ENCODE measurements at regions not wholly inside any gene's neighbourhood (a gene's known extent, or its start where the extent isn't known, plus 50 kb on each side); places are given as distances from the start of the nearest gene placed in this dataset.
"Not testable (repeated sequence)": the region's sequence is repeated elsewhere in the genome, so short reads cannot be mapped to it uniquely, and the experiment has no call there.

DNA sequence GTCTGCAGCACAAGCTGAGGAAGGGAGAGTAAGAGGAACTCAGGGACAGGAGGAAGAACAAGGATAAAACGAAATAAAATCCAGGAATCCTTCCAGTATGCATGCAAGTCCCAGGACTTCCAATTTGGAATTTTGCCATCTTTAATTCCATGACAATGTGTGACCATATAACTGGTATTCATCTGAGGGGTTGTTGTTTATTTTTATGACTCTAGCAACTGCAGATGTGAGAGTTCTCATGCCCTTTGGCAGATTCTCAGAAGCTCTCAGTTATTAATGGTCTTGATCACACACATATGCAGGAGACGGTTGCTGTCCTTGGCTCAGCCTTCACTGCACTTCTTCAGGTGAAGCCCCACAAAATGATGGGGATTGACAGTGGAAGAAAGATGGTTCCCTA lies 148.2 kb downstream of the SMIM20 start:
- no peaks in the 10 kb centered on the region for H3K9me3 ChIP-seq
- H3K4me3 ChIP-seq: no peak overlapping the region
- no peaks in the 10 kb centered on the region for H3K27me3 ChIP-seq
- no peak for ATAC-seq (ENCODE audit: low FRiP score in 2 of 2)
- WGBS, 2 donors: 49 to 58% methylated on average over 2 of the region's 2 CpGs
- no peak for TF ChIP-seq POLR2AphosphoS5 (IDR thresholded peaks at IDR 0.05)
- TF ChIP-seq POLR2A (IDR thresholded peaks at IDR 0.05): no peak
- TF ChIP-seq, protein P1, sequence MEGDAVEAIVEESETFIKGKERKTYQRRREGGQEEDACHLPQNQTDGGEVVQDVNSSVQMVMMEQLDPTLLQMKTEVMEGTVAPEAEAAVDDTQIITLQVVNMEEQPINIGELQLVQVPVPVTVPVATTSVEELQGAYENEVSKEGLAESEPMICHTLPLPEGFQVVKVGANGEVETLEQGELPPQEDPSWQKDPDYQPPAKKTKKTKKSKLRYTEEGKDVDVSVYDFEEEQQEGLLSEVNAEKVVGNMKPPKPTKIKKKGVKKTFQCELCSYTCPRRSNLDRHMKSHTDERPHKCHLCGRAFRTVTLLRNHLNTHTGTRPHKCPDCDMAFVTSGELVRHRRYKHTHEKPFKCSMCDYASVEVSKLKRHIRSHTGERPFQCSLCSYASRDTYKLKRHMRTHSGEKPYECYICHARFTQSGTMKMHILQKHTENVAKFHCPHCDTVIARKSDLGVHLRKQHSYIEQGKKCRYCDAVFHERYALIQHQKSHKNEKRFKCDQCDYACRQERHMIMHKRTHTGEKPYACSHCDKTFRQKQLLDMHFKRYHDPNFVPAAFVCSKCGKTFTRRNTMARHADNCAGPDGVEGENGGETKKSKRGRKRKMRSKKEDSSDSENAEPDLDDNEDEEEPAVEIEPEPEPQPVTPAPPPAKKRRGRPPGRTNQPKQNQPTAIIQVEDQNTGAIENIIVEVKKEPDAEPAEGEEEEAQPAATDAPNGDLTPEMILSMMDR (IDR thresholded peaks at IDR 0.05): no peak
- no peak for TF ChIP-seq EP300 (IDR thresholded peaks at IDR 0.05)
- H3K36me3 ChIP-seq: no peaks in the 10 kb centered on the region
- H3K4me1 ChIP-seq: peaks cover 0 to 8% (median 0%) of the 10 kb centered on the region in 4 donors
- H3K27ac ChIP-seq: no peak overlapping the region
- DNase-seq: no peak

GRCh38 chr4:26064009-26064408 lies 150.0 kb downstream of the SMIM20 start:
- not testable (repeated sequence) for ATAC-seq (ENCODE audit: low FRiP score in 2 of 2); H3K27ac ChIP-seq; H3K36me3 ChIP-seq; H3K4me1 ChIP-seq; H3K9me3 ChIP-seq; H3K27me3 ChIP-seq; H3K4me3 ChIP-seq
- 97 to 98% methylated on average over 13 to 17 of the region's 34 CpGs for WGBS, 2 donors
- peak in 1 of 2 donors; percentile 73 for DNase-seq

GRCh38 chr4:26065833-26066232 lies 151.8 kb downstream of the SMIM20 start:
- 86 to 94% methylated on average over 7 of the region's 7 CpGs for whole genome bisulfite sequencing, 2 donors
- Histone ChIP-seq H3K4me1 (no peaks in the 10 kb centered on the region), H3K4me3 (no peak overlapping the region), H3K9me3 (no peaks in the 10 kb centered on the region), H3K27ac (no peak overlapping the region), H3K27me3 (no peaks in the 10 kb centered on the region), H3K36me3 (no peaks in the 10 kb centered on the region)
- ATAC-seq (ENCODE audit: low FRiP score in 2 of 2): no peak
- TF ChIP-seq, protein P1 (IDR thresholded peaks at IDR 0.05): no peak
- TF ChIP-seq POLR2AphosphoS5 (IDR thresholded peaks at IDR 0.05): no peak
- TF ChIP-seq EP300 (IDR thresholded peaks at IDR 0.05): no peak
- no peak for TF ChIP-seq POLR2A (IDR thresholded peaks at IDR 0.05)
- DNase-seq: no peak

DNA sequence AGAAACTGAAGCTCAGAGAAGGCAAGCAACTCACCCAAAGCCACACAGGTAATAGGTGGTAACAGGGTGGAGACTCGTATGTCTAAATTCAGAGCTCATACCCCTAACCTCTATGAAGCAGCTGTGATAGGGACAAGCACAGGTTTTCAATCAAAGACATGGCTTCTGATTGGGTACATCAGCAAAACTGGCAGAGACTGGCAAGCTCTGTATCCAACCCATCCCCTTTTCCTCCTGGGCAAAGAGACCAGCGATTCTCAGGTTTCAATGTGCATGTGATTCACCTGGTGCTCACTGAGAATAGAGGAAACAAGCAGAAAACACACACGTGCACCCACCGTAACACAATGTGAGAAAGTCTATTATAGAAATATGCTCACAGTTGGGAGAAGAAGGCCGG lies 153.0 kb downstream of the SMIM20 start:
- ATAC-seq (ENCODE audit: low FRiP score in 2 of 2) (no peak), DNase-seq (no peak)
- H3K4me3 ChIP-seq: no peak overlapping the region
- H3K27ac ChIP-seq: no peak overlapping the region
- H3K9me3 ChIP-seq: no peaks in the 10 kb centered on the region
- H3K27me3 ChIP-seq: no peaks in the 10 kb centered on the region
- no peaks in the 10 kb centered on the region for H3K36me3 ChIP-seq
- no peaks in the 10 kb centered on the region for H3K4me1 ChIP-seq
- 80 to 86% methylated on average over 5 of the region's 5 CpGs for WGBS, 2 donors
- no peak for TF ChIP-seq POLR2AphosphoS5 (IDR thresholded peaks at IDR 0.05)
- TF ChIP-seq EP300 (IDR thresholded peaks at IDR 0.05): no peak
- TF ChIP-seq POLR2A (IDR thresholded peaks at IDR 0.05): no peak
- TF ChIP-seq, protein P1 (IDR thresholded peaks at IDR 0.05): no peak

- TF ChIP-seq, protein P1 (IDR thresholded peaks at IDR 0.05): peak in 2 of 6 experiments; percentile 10 to 11
- TF ChIP-seq POLR2A (IDR thresholded peaks at IDR 0.05): no peak
- DNase-seq (no peak), ATAC-seq (ENCODE audit: low FRiP score in 2 of 2) (no peak)
- H3K36me3 ChIP-seq: no peaks in the 10 kb centered on the region
- H3K27me3 ChIP-seq: no peaks in the 10 kb centered on the region
- H3K4me1 ChIP-seq: peaks cover 0 to 5% (median under 1%) of the 10 kb centered on the region in 4 donors
- H3K9me3 ChIP-seq: no peaks in the 10 kb centered on the region
- no peak overlapping the region for H3K27ac ChIP-seq
- 51 to 56% methylated on average over 4 of the region's 4 CpGs for WGBS, 2 donors
- no peak overlapping the region for H3K4me3 ChIP-seq
These were observed 155.2 kb downstream of the SMIM20 start for GRCh38 chr4:26069218-26069617.
